Nephron progenitor cell (in vitro differentiated cells): ENCODE measurements at regions not wholly inside any gene's neighbourhood (a gene's known extent, or its start where the extent isn't known, plus 50 kb on each side); places are given as distances from the start of the nearest gene placed in this dataset.
A peak's percentile ranks its signal among the peaks of the same experiment; 100 is the strongest.

Experiments
- DNase-seq: peaks from one replicate; pipeline ENCODE4 v3.0.0; 2021
- H3K27ac Mint-ChIP-seq: 2 replicates; pipeline ENCODE4 v1.8.0; 2021; ENCODE audit warnings: mild to moderate bottlenecking, moderate library complexity, mixed read lengths
- H3K27me3 Mint-ChIP-seq: 2 replicates; pipeline ENCODE4 v1.8.0; 2021; ENCODE audit warnings: mild to moderate bottlenecking, low read depth, mixed read lengths; ENCODE audit not compliant: poor library complexity
- H3K36me3 Mint-ChIP-seq: 2 replicates; pipeline ENCODE4 v1.8.0; 2021; ENCODE audit warnings: low read depth, mixed read lengths
- H3K4me1 Mint-ChIP-seq: 2 replicates; pipeline ENCODE4 v1.8.0; 2021; ENCODE audit warnings: mixed read lengths
- H3K4me3 Mint-ChIP-seq: 2 replicates; pipeline ENCODE4 v1.8.0; 2021; ENCODE audit warnings: mild to moderate bottlenecking, moderate library complexity, mixed read lengths
- H3K9me3 Mint-ChIP-seq: 2 replicates; pipeline ENCODE4 v1.8.0; 2021; ENCODE audit warnings: mild to moderate bottlenecking, moderate library complexity, mixed read lengths
- TF ChIP-seq, protein P1 (sequence below): fragments of 200-600 bp; sonication (generic); IDR thresholded peaks from 2 replicates; pipeline ENCODE4 v1.5.0; 2021; ENCODE audit warnings: antibody characterized with exemption

DNA sequence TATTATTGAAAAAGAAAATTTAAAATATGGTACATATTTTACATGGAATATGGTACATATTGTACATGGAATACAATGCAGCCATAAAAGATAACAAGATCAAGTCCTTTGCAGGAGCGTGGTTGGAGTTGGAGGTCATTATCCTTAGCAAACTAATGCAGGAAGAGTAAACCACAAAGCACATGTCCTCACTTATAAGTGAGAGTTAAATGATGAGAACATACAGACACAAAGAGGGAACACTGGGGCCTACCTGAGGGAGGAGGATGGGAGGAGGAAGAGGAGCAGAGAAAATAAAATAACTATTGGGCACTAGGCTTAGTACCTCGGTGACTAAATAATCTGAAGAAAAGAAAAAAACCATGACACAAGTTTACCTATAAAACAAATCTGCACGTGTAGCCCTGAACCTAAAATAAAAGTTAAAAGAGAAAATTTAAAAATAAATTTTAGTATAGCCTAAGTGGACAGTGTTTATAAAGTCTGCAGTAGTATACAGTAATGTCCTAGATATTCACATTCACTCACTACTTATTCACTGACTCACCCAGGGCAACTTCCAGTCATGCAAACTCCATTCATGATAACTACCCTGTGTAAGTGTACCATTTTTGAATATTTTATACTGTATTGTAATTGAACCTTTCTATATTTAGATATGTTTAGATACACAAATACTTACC, 204.4 kb downstream of the FAM76B start:
- DNase-seq: no peak
- Mint-ChIP-seq H3K27ac (no peak overlapping the region), H3K4me1 (peaks cover 10% of the 10 kb centered on the region), H3K27me3 (no peaks in the 10 kb centered on the region), H3K36me3 (no peaks in the 10 kb centered on the region), H3K4me3 (no peak overlapping the region), H3K9me3 (peaks cover 3% of the 10 kb centered on the region)
- TF ChIP-seq, protein P1, sequence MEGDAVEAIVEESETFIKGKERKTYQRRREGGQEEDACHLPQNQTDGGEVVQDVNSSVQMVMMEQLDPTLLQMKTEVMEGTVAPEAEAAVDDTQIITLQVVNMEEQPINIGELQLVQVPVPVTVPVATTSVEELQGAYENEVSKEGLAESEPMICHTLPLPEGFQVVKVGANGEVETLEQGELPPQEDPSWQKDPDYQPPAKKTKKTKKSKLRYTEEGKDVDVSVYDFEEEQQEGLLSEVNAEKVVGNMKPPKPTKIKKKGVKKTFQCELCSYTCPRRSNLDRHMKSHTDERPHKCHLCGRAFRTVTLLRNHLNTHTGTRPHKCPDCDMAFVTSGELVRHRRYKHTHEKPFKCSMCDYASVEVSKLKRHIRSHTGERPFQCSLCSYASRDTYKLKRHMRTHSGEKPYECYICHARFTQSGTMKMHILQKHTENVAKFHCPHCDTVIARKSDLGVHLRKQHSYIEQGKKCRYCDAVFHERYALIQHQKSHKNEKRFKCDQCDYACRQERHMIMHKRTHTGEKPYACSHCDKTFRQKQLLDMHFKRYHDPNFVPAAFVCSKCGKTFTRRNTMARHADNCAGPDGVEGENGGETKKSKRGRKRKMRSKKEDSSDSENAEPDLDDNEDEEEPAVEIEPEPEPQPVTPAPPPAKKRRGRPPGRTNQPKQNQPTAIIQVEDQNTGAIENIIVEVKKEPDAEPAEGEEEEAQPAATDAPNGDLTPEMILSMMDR: no peak

DNA sequence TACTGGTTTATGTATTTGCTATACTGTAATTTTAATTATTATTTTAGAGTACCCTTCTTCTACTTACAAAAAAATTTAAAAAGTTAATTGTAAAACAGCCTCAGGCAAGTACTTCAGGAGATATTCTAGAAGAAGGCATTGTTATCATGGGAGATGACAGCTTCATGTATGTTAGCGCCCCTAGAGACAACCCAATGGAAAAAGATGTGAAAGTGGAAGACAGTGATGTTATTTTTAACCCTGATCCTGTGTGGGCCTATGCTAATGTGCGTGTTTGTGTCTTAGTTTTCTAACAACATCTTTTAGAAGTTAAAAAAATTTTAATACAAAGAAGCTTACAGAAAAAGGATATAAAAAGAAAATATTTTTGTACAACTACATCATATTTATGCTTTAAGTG, 205.0 kb downstream of the FAM76B start:
- H3K27me3 Mint-ChIP-seq: no peaks in the 10 kb centered on the region
- TF ChIP-seq, protein P1: no peak
- H3K36me3 Mint-ChIP-seq: no peaks in the 10 kb centered on the region
- DNase-seq: no peak
- H3K4me1 Mint-ChIP-seq: peaks cover 5% of the 10 kb centered on the region
- no peak overlapping the region for H3K4me3 Mint-ChIP-seq
- H3K9me3 Mint-ChIP-seq: peaks cover 5% of the 10 kb centered on the region
- H3K27ac Mint-ChIP-seq: no peak overlapping the region

DNA sequence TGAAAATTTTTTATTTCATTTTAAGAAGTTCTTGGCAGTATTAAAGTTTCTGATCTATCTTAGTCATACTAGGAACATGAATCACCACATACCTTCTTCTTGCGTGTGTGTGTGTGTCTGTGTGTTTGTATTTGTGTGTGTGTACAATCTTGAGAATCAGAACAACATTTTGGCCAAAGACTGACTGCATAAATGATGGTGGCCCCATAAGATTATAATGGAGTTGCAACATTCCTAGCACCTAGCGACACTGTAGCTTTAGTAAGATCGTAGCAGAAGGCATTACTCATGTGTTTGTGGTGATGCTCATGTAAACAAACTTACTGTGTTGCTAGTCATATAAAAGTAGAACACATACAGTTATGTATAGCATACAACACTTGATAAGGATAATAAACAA, 205.4 kb downstream of the FAM76B start:
- Mint-ChIP-seq H3K27me3 (no peaks in the 10 kb centered on the region), H3K9me3 (peaks cover 8% of the 10 kb centered on the region), H3K27ac (no peak overlapping the region), H3K36me3 (no peaks in the 10 kb centered on the region), H3K4me1 (peaks cover 5% of the 10 kb centered on the region), H3K4me3 (no peak overlapping the region)
- TF ChIP-seq, protein P1: no peak
- no peak for DNase-seq

DNA sequence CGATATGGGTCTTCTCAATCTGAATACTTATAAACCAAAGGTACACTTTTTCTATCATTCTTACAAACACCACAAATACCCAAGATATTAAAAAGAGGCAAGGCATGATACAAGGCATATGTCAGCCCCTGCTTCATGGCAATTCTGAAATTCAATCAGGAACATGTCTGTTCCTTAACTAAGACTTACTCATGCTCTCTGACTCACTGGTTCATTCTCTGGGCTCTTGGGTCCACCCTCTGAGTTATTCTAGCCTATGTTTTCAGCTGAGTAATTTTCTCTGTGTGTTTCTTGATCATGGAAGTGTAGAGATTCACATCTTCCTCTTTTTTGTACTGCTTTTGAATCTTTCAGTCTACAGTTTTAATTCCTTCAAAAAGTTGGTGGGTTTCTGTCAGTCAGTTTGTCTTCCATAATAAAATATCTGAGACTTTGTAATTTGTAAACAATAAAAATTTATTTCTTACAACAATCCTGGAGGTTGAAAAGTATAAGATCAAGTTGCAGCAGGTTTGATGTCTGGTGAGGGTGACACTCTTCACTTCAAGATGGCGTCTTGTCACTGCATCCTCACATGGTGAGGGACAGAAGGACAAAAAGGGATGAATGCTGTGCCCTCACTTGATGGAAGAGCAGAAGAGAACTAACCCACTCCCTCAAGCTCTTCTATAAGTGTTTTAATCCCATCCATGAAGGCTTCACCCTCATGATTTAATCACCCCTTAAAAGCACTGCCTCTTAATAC, 211.7 kb downstream of the FAM76B start:
- Mint-ChIP-seq H3K4me3 (no peak overlapping the region), H3K27me3 (no peaks in the 10 kb centered on the region), H3K4me1 (peaks cover 34% of the 10 kb centered on the region), H3K36me3 (no peaks in the 10 kb centered on the region), H3K27ac (no peak overlapping the region), H3K9me3 (peaks cover 8% of the 10 kb centered on the region)
- DNase-seq: no peak
- TF ChIP-seq, protein P1: no peak

DNA sequence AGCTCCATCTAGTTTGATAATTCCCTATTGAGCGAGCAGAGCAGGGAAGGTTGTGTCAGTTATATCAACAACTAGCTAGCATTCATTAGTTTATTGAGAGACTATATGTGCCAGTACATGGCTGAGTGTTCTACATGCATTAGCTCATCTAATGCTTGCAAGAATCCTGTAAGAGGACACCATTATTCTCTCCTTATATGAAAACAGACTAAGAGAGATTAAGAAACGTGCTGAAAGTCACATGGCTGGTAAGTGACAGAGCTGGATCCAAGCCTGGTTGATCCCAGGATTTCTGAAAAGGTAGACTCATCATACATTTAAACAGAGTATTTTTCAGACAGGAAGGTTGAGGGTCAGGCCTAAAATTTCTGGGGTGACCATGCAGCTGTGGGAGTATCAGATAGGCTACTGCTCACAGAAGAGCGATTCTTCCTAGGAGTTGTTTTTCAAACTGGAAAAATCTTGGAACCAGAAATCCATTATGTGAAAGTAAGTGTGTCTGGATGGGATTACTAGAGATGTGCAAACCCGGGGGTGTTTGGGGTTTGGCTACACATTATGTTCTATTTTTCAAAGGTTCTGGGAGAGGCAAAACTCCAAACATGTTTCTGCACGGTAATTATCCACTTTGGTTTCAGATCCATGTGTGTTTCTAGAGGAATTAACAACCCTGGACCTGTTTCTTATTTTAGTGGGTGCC, 213.3 kb downstream of the FAM76B start:
- H3K9me3 Mint-ChIP-seq: peaks cover 5% of the 10 kb centered on the region
- H3K4me1 Mint-ChIP-seq: peaks cover 47% of the 10 kb centered on the region
- no peak for DNase-seq
- no peaks in the 10 kb centered on the region for H3K27me3 Mint-ChIP-seq
- no peak overlapping the region for H3K4me3 Mint-ChIP-seq
- TF ChIP-seq, protein P1: no peak
- H3K36me3 Mint-ChIP-seq: no peaks in the 10 kb centered on the region
- H3K27ac Mint-ChIP-seq: peak overlapping the region; percentile 49
